A549 (cell line): ENCODE measurements at regions not wholly inside any gene's neighbourhood (a gene's known extent, or its start where the extent isn't known, plus 50 kb on each side); places are given as distances from the start of the nearest gene placed in this dataset.

ENCODE experiments used
- ATAC-seq, 2 experiments: fragments of 200-7000 bp in 1 of 2; fragments of >200 bp in 1 of 2; cut with Nextera tagmentation in 1 of 2; cut with Tn5 transposase in 1 of 2; 3 replicates each; pipeline versions ENCODE4 v1.8.0 to v1.9.1; 2018 to 2020; ENCODE audit warnings: mild to moderate bottlenecking in 1 of 2, moderate library complexity in 1 of 2
- CTCF ChIA-PET: fragments of 300-600 bp; sonication (Branson Sonifier 250); formaldehyde crosslinking; extraction: SDS; loops from one replicate; lab custom pipeline; 2021; ENCODE audit warnings: antibody characterized with exemption, inconsistent platforms; lab: Yijun Ruan, JAX
- POLR2A ChIA-PET: fragments of 350-600 bp; formaldehyde crosslinking; extraction: SDS; loops from one replicate; lab custom pipeline; 2021; ENCODE audit warnings: antibody characterized with exemption, inconsistent platforms; lab: Yijun Ruan, JAX
- DNase-seq, 2 experiments: peaks; one replicate each; pipeline versions ENCODE4 v3.0.0 to v3.0.0-alpha.2; 2011 to 2016; ENCODE audit warnings: low read depth in 1 of 2, low spot score in 1 of 2
- FAIRE-seq: peaks from 2 replicates; lab custom pipeline; 2011; peaks lifted over from hg19 to GRCh38; lab: Jason Lieb, UNC
- H3K27ac ChIP-seq, 2 experiments: fragments of >200 bp; sonication (Bioruptor Twin); formaldehyde crosslinking; 3 replicates each; pipeline ENCODE4 v1.5.1; 2016 to 2017
- H3K4me1 ChIP-seq: fragments of >200 bp; sonication (Bioruptor Twin); formaldehyde crosslinking; 3 replicates; pipeline ENCODE4 v1.6.1; 2016
- H3K4me2 ChIP-seq: fragments of >200 bp; sonication (Bioruptor Twin); formaldehyde crosslinking; 3 replicates; pipeline ENCODE4 v1.6.1; 2016
- H3K4me3 ChIP-seq: fragments of >200 bp; sonication (Bioruptor Twin); formaldehyde crosslinking; 3 replicates; pipeline ENCODE4 v1.5.1; 2016
- H3K9me3 ChIP-seq: fragments of >200 bp; sonication (Bioruptor Twin); formaldehyde crosslinking; 3 replicates; pipeline ENCODE4 v1.6.1; 2016
- ATOH8 ChIP-seq: fragments of 250-450 bp; sonication (Bioruptor Pico); IDR thresholded peaks from 2 replicates; pipeline ENCODE4 v1.5.0; 2020; ENCODE audit warnings: low read depth, mild to moderate bottlenecking, moderate library complexity
- BHLHE40 ChIP-seq: IDR thresholded peaks from 2 replicates; pipeline ENCODE4 v1.6.1; 2012; ENCODE audit warnings: low read depth, low read length, inconsistent platforms
- CTCF ChIP-seq: fragments of >200 bp; sonication (Bioruptor Twin); formaldehyde crosslinking; IDR thresholded peaks from 3 replicates; pipeline ENCODE4 v1.5.1; 2016
- EHF ChIP-seq: fragments of 250-450 bp; sonication (Bioruptor Pico); IDR thresholded peaks from 2 replicates; pipeline ENCODE4 v1.5.0; 2020; ENCODE audit warnings: mild to moderate bottlenecking
- EHMT2 ChIP-seq: fragments of 200-600 bp; sonication (generic); IDR thresholded peaks from 2 replicates; pipeline ENCODE4 v1.6.1; 2016; ENCODE audit warnings: antibody characterized with exemption, low read depth, mild to moderate bottlenecking, moderate library complexity
- FOSL2 ChIP-seq, 2 experiments: fragments of 450-650 bp in 1 of 2; fragments of >200 bp in 1 of 2; sonication (Bioruptor Twin) in 1 of 2; formaldehyde crosslinking; IDR thresholded peaks; 2 replicates each; pipeline versions ENCODE4 v1.5.0 to v1.6.1; 2016 to 2020; ENCODE audit warnings: mild to moderate bottlenecking in 1 of 2, moderate library complexity in 1 of 2
- JUNB ChIP-seq: fragments of >200 bp; sonication (Bioruptor Twin); formaldehyde crosslinking; IDR thresholded peaks from 2 replicates; pipeline ENCODE4 v1.6.1; 2016
- KDM1A ChIP-seq: fragments of 200-600 bp; sonication (generic); IDR thresholded peaks from 2 replicates; pipeline ENCODE4 v1.6.1; 2016; ENCODE audit warnings: low read depth, mild to moderate bottlenecking
- MAFK ChIP-seq: fragments of 450-650 bp; IDR thresholded peaks from 2 replicates; pipeline ENCODE4 v1.6.1; 2014; ENCODE audit not compliant: partially characterized antibody
- MAX ChIP-seq: IDR thresholded peaks from 2 replicates; pipeline ENCODE4 v1.6.1; 2012
- NFE2L2 ChIP-seq: fragments of 150-350 bp; conservative IDR thresholded peaks from 2 replicates; pipeline ENCODE4 v1.6.1; 2014; ENCODE audit warnings: low read length
- NPAS2 ChIP-seq: fragments of 250-450 bp; sonication (Bioruptor Pico); IDR thresholded peaks from 2 replicates; pipeline ENCODE4 v1.8.0; 2022; ENCODE audit warnings: mild to moderate bottlenecking, moderate library complexity, borderline replicate concordance
- NR3C1 ChIP-seq: fragments of >200 bp; sonication (Bioruptor Twin); formaldehyde crosslinking; IDR thresholded peaks from 3 replicates; pipeline ENCODE4 v1.6.1; 2017
- RAD21 ChIP-seq, 2 experiments: fragments of >200 bp in 1 of 2; sonication (Bioruptor Twin) in 1 of 2; formaldehyde crosslinking in 1 of 2; IDR thresholded peaks in 1 of 2; conservative IDR thresholded peaks in 1 of 2; 2 replicates in 1 of 2; 3 replicates in 1 of 2; pipeline ENCODE4 v1.6.1; 2012 to 2018; ENCODE audit warnings: inconsistent platforms in 1 of 2
- RFX5 ChIP-seq: fragments of 450-650 bp; IDR thresholded peaks from 2 replicates; pipeline ENCODE4 v1.7.1; 2014; ENCODE audit warnings: antibody characterized with exemption, mild to moderate bottlenecking, moderate library complexity
- SMC3 ChIP-seq: fragments of >200 bp; sonication (Bioruptor Twin); formaldehyde crosslinking; IDR thresholded peaks from 3 replicates; pipeline ENCODE4 v1.6.1; 2018; ENCODE audit warnings: inconsistent platforms
- SREBF2 ChIP-seq: fragments of 450-650 bp; IDR thresholded peaks from 2 replicates; pipeline ENCODE4 v1.6.1; 2014; ENCODE audit warnings: mild to moderate bottlenecking, moderate library complexity
- TFCP2L1 ChIP-seq: fragments of 250-450 bp; sonication (Bioruptor Pico); IDR thresholded peaks from 2 replicates; pipeline ENCODE4 v1.5.0; 2021; ENCODE audit warnings: mild to moderate bottlenecking
- ZFP36 ChIP-seq: fragments of 450-650 bp; IDR thresholded peaks from 2 replicates; pipeline ENCODE4 v1.6.1; 2014; ENCODE audit warnings: borderline replicate concordance; ENCODE audit not compliant: partially characterized antibody
- WGBS: methylation state at CpG from one replicate; pipeline ENCODE4 v1.1.6; 2017; ENCODE audit errors: missing lambda C conversion rate; 5-methylcytosine and 5-hydroxymethylcytosine counted together
- TF ChIP-seq, protein P1 (sequence below): IDR thresholded peaks from 2 replicates; pipeline ENCODE4 v1.6.1; 2012
- TF ChIP-seq, protein P2 (sequence below): IDR thresholded peaks from 2 replicates; pipeline ENCODE4 v1.6.1; 2012; ENCODE audit warnings: low read depth, borderline replicate concordance

DNA sequence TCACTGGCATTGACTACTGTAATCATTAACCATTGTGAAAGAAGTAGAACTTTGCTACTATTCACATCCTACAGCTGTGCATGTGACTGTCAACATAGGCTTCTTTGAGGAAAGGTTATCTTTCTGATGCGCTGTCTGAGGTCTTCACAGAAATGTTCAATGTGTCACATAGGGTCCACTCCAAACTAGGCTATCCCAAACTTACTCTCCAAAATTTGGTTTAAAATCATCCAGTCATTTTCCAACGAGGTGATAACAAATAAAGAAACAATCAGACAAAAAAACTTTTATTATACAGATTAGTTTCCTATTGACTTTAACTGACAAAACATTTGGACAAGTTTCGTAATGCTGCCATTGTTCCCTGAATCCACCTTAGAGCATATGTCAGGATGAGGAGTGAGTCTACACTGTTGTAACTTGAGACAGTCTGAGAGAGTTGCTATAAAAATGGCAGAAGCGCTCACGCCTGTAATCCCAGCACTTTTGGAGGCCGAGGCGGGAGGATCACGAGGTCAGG lies 511.6 kb downstream of the PLOD2 start:
- WGBS, result 58% methylated on average over 8 of the region's 8 CpGs
- POLR2A ChIA-PET, result no interaction called here
- TF ChIP-seq EHF (CRISPR knock-in tag) (no peak), MAX (no peak)
- H3K27ac ChIP-seq, result no peak overlapping the region
- no peak for ATAC-seq
- FAIRE-seq, result no peak
- CTCF ChIA-PET, result no interaction called here
- DNase-seq, result no peak
- no peaks in the 10 kb centered on the region for H3K9me3 ChIP-seq
- no peaks in the 10 kb centered on the region for H3K4me1 ChIP-seq
- H3K4me2 ChIP-seq, result no peak overlapping the region
- no peak overlapping the region for H3K4me3 ChIP-seq

DNA sequence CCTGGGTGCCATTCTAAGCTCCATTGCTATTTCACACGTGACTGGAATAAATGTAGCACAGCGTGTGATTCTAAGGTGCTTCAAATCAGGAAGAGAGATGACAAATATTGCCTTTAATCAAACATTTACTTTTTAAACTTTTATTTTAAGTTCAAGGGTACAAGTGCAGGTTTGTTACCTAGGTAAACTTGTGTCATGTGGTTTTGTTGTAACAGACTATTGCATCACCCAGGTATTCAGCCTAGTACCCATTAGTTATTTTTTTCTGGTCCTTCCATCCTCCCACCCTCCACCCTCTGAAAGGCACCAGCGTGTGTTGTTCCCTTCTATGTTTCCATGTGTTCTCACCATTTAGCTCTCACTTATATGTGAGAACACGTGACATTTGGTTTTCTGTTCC lies 510.8 kb downstream of the PLOD2 start:
- DNase-seq, result no peak
- no peak overlapping the region for H3K4me2 ChIP-seq
- TF ChIP-seq NFE2L2 (no peak), ZFP36 (no peak), CTCF (no peak), MAFK (no peak), JUNB (no peak)
- TF ChIP-seq, protein P1, sequence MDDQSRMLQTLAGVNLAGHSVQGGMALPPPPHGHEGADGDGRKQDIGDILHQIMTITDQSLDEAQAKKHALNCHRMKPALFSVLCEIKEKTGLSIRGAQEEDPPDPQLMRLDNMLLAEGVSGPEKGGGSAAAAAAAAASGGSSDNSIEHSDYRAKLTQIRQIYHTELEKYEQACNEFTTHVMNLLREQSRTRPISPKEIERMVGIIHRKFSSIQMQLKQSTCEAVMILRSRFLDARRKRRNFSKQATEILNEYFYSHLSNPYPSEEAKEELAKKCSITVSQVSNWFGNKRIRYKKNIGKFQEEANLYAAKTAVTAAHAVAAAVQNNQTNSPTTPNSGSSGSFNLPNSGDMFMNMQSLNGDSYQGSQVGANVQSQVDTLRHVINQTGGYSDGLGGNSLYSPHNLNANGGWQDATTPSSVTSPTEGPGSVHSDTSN, result no peak
- no peak for FAIRE-seq
- H3K9me3 ChIP-seq, result no peaks in the 10 kb centered on the region
- 43% methylated on average over 4 of the region's 4 CpGs for WGBS
- ChIA-PET POLR2A (no interaction called here), CTCF (interaction anchor here (0.5 kb wide), 1 partner anchor 1866 kb away, joined by 4 read pairs; no protein-coding TSS in a partner anchor)
- H3K4me1 ChIP-seq, result no peaks in the 10 kb centered on the region
- no peak overlapping the region for H3K4me3 ChIP-seq
- ATAC-seq, result no peak
- H3K27ac ChIP-seq, result no peak overlapping the region

DNA sequence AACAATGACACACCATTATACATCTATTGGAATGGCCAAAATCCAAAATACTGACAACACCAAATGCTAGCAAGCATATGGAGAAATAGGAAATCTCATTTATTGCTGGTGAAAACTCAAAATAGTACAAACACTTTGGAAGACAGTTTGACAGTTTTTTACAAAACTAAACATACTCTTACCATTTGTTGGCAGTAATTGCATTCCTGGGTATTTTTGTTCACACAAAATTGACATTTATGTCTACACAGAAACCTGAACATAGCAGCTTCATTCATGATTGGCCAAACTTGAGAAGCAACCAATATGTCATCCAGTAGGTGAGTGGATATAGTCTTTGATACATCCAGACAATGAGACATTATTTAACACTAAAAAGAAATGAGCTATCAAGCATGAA lies 489.9 kb downstream of the PLOD2 start:
- Histone ChIP-seq H3K4me3 (no peak overlapping the region), H3K27ac (no peak overlapping the region), H3K4me1 (no peaks in the 10 kb centered on the region), H3K4me2 (no peak overlapping the region), H3K9me3 (no peaks in the 10 kb centered on the region)
- ATAC-seq (no peak), FAIRE-seq (no peak)
- POLR2A ChIA-PET, result no interaction called here
- TF ChIP-seq, protein P1, result no peak
- TF ChIP-seq SREBF2, result no peak
- TF ChIP-seq KDM1A, result no peak
- TF ChIP-seq ATOH8 (CRISPR knock-in tag), result no peak
- no peak for TF ChIP-seq NPAS2 (CRISPR knock-in tag)
- no peak for TF ChIP-seq SMC3
- TF ChIP-seq EHMT2, result no peak
- no peak for TF ChIP-seq MAX
- TF ChIP-seq FOSL2 (IDR thresholded peaks at IDR 0.05), result no peak
- no peak for TF ChIP-seq FOSL2 (CRISPR knock-in tag; IDR thresholded peaks at IDR 0.05)
- no peak for TF ChIP-seq RFX5
- no peak for TF ChIP-seq NR3C1
- TF ChIP-seq BHLHE40, result no peak
- no peak for TF ChIP-seq RAD21 (conservative IDR thresholded peaks at IDR 0.05 in 1 of 2, IDR thresholded peaks at IDR 0.05 in 1 of 2)
- TF ChIP-seq TFCP2L1 (CRISPR knock-in tag), result no peak
- TF ChIP-seq, protein P2, sequence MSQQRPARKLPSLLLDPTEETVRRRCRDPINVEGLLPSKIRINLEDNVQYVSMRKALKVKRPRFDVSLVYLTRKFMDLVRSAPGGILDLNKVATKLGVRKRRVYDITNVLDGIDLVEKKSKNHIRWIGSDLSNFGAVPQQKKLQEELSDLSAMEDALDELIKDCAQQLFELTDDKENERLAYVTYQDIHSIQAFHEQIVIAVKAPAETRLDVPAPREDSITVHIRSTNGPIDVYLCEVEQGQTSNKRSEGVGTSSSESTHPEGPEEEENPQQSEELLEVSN, result no peak
- TF ChIP-seq CTCF, result no peak
- TF ChIP-seq, all 56 proteins: peak for 0
- CTCF ChIA-PET, result no interaction called here
- no peak for DNase-seq
